GM12878 (cell line): ENCODE measurements at regions not wholly inside any gene's neighbourhood (a gene's known extent, or its start where the extent isn't known, plus 50 kb on each side); places are given as distances from the start of the nearest gene placed in this dataset.

Experiments used
- ATAC-seq: fragments of 200-7000 bp; cut with Tn5 transposase; 3 replicates; pipeline ENCODE4 v1.9.1; 2020; ENCODE audit warnings: mild to moderate bottlenecking, moderate library complexity
- BruUV-seq: library from RNA; stranded (reverse); fragments of 400-500 nt; replicated peaks from 2 replicates; lab custom pipeline; 2021; lab: Mats Ljungman, UMichigan
- CTCF ChIA-PET: fragments of 300-600 bp; sonication (Branson Sonifier 250); formaldehyde crosslinking; extraction: SDS; loops from one replicate; lab custom pipeline; 2021; ENCODE audit warnings: inconsistent platforms; lab: Yijun Ruan, JAX
- POLR2A ChIA-PET: fragments of 350-600 bp; formaldehyde crosslinking; extraction: SDS; loops from one replicate; lab custom pipeline; 2021; ENCODE audit warnings: inconsistent platforms; lab: Charles Lee
- RAD21 ChIA-PET: fragments of 300-600 bp; sonication (Branson Sonifier 250); formaldehyde crosslinking; loops from one replicate; lab custom pipeline; 2023; ENCODE audit warnings: antibody characterized with exemption; ENCODE audit not compliant: unreplicated experiment; lab: Charles Lee
- SMC1A ChIA-PET: fragments of 300-600 bp; sonication (Branson Sonifier 250); formaldehyde crosslinking; loops from one replicate; lab custom pipeline; 2023; ENCODE audit not compliant: unreplicated experiment, uncharacterized antibody; lab: Charles Lee
- DNase-seq: peaks from one replicate; pipeline ENCODE4 v3.0.0-alpha.2; 2011; ENCODE audit warnings: low read depth, low spot score
- FAIRE-seq: peaks from 3 replicates; lab custom pipeline; 2011; peaks lifted over from hg19 to GRCh38; lab: Jason Lieb, UNC
- H2AFZ ChIP-seq: 2 replicates; pipeline ENCODE4 v1.6.0; 2011; ENCODE audit warnings: low read depth, low read length, control low read depth; ENCODE audit not compliant: control insufficient read depth
- H3K27ac ChIP-seq: 2 replicates; pipeline ENCODE4 v1.5.1; 2011; ENCODE audit warnings: control low read depth; ENCODE audit not compliant: control insufficient read depth, insufficient read depth
- H3K27me3 ChIP-seq, 2 experiments: replicated peaks in 1 of 2; 2 replicates each; pipeline versions ENCODE4 v1.6.0 to v1.6.1; 2011; ENCODE audit warnings: low read length in 1 of 2; ENCODE audit not compliant: control insufficient read depth in 2 of 2, insufficient read depth in 2 of 2
- H3K36me3 ChIP-seq, 2 experiments: 2 replicates each; pipeline ENCODE4 v1.5.1; 2011; ENCODE audit warnings: low read length in 1 of 2; ENCODE audit not compliant: control insufficient read depth in 2 of 2, insufficient read depth in 2 of 2
- H3K4me1 ChIP-seq: 2 replicates; pipeline ENCODE4 v1.6.1; 2011; ENCODE audit warnings: mild to moderate bottlenecking, low read length, moderate library complexity, mixed read lengths; ENCODE audit not compliant: control insufficient read depth, insufficient read depth
- H3K4me2 ChIP-seq: 2 replicates; pipeline ENCODE4 v1.6.0; 2011; ENCODE audit warnings: control low read depth; ENCODE audit not compliant: control insufficient read depth, insufficient read depth
- H3K4me3 ChIP-seq: fragments of 200-600 bp; sonication (generic); 2 replicates; pipeline ENCODE4 v1.5.1; 2016
- H3K79me2 ChIP-seq: 2 replicates; pipeline ENCODE4 v1.6.0; 2011; ENCODE audit warnings: low read length; ENCODE audit not compliant: control insufficient read depth, insufficient read depth
- H3K9ac ChIP-seq: 2 replicates; pipeline ENCODE4 v1.8.0; 2011; ENCODE audit warnings: low read length, control low read depth, mixed read lengths; ENCODE audit not compliant: control insufficient read depth, insufficient read depth
- H3K9me3 ChIP-seq: replicated peaks from 3 replicates; pipeline ENCODE4 v1.5.1; 2011; ENCODE audit warnings: mild to moderate bottlenecking, low read length; ENCODE audit not compliant: control insufficient read depth, insufficient read depth
- H4K20me1 ChIP-seq: 2 replicates; pipeline ENCODE4 v1.6.0; 2011; ENCODE audit not compliant: control insufficient read depth, insufficient read depth
- ASH2L ChIP-seq: fragments of 300-600, 200-600 bp; sonication (generic); IDR thresholded peaks from 2 replicates; pipeline ENCODE4 v1.6.1; 2017; ENCODE audit warnings: low read depth, mild to moderate bottlenecking, borderline replicate concordance
- BCL11A ChIP-seq: IDR thresholded peaks from 2 replicates; pipeline ENCODE4 v1.6.1; 2011; ENCODE audit warnings: low read depth, low read length
- CHD4 ChIP-seq: fragments of 200-600 bp; sonication (generic); IDR thresholded peaks from 2 replicates; pipeline ENCODE4 v1.6.1; 2016; ENCODE audit warnings: mild to moderate bottlenecking
- CREB1 ChIP-seq: IDR thresholded peaks from 2 replicates; pipeline ENCODE4 v1.6.1; 2012; ENCODE audit warnings: low read depth, mild to moderate bottlenecking, inconsistent platforms
- IRF3 ChIP-seq: fragments of 450-650 bp; IDR thresholded peaks from 2 replicates; pipeline ENCODE4 v1.6.1; 2014; ENCODE audit warnings: mild to moderate bottlenecking
- IRF4 ChIP-seq: IDR thresholded peaks from 2 replicates; pipeline ENCODE4 v1.6.1; 2011; ENCODE audit warnings: low read depth, low read length
- JUND ChIP-seq: IDR thresholded peaks from 2 replicates; pipeline ENCODE4 v1.6.1; 2012; ENCODE audit warnings: low read depth, mild to moderate bottlenecking, low read length, improper control_type of control experiment, moderate library complexity
- LARP7 ChIP-seq: fragments of 450-650 bp; IDR thresholded peaks from 2 replicates; pipeline ENCODE4 v1.6.1; 2017; ENCODE audit warnings: mild to moderate bottlenecking
- PBX3 ChIP-seq: IDR thresholded peaks from 2 replicates; pipeline ENCODE4 v1.6.1; 2011; ENCODE audit warnings: mild to moderate bottlenecking, low read depth, low read length, moderate library complexity; ENCODE audit not compliant: insufficient replicate concordance
- PKNOX1 ChIP-seq: fragments of 450-650 bp; IDR thresholded peaks from 2 replicates; pipeline ENCODE4 v1.6.1; 2016; ENCODE audit warnings: mild to moderate bottlenecking
- POLR2AphosphoS5 ChIP-seq: IDR thresholded peaks from 2 replicates; pipeline ENCODE4 v1.6.1; 2011; ENCODE audit warnings: mild to moderate bottlenecking, low read length, inconsistent platforms
- SMAD1 ChIP-seq: fragments of 450-650 bp; IDR thresholded peaks from 2 replicates; pipeline ENCODE4 v1.6.1; 2018; ENCODE audit warnings: mild to moderate bottlenecking, low read depth; ENCODE audit not compliant: partially characterized antibody
- SMC3 ChIP-seq: IDR thresholded peaks from 2 replicates; pipeline ENCODE4 v1.6.1; 2011; ENCODE audit warnings: low read length, improper control_type of control experiment, borderline replicate concordance
- SREBF2 ChIP-seq: IDR thresholded peaks from 2 replicates; pipeline ENCODE4 v1.6.1; 2012; ENCODE audit warnings: mild to moderate bottlenecking, low read length
- TCF12 ChIP-seq: IDR thresholded peaks from 2 replicates; pipeline ENCODE4 v1.6.1; 2011; ENCODE audit warnings: low read depth, mild to moderate bottlenecking, low read length
- WRNIP1 ChIP-seq: IDR thresholded peaks from 2 replicates; pipeline ENCODE4 v1.6.1; 2011; ENCODE audit warnings: low read depth, low read length, improper control_type of control experiment, borderline replicate concordance
- YY1 ChIP-seq: IDR thresholded peaks from 2 replicates; pipeline ENCODE4 v1.6.1; 2011; ENCODE audit warnings: low read depth, mild to moderate bottlenecking, low read length
- WGBS: methylation state at CpG from one replicate; pipeline ENCODE4 v1.1.6; 2016; ENCODE audit warnings: low lambda C conversion rate; ENCODE audit not compliant: insufficient replicate concordance, insufficient coverage; ENCODE audit errors: missing lambda C conversion rate; 5-methylcytosine and 5-hydroxymethylcytosine counted together
- in situ Hi-C: fragments of 300-500 bp; cut with MboI; formaldehyde crosslinking; loops from 9 replicates; pipeline ENCODE4 v1.14.3; 2018; ENCODE audit warnings: mixed read lengths
- intact Hi-C: fragments of 100-400 bp; cut with micrococcal nuclease; formaldehyde crosslinking; loops from one replicate; pipeline ENCODE4 v1.14.2; 2022; ENCODE audit not compliant: unreplicated experiment

GRCh38 chr18:1528447-1528846 is 623.8 kb downstream of the ADCYAP1 start:
- BruUV-seq, result no TSS peak
- ATAC-seq, result no peak
- Histone ChIP-seq H4K20me1 (no peaks in the 10 kb centered on the region), H2AFZ (no peak overlapping the region), H3K9ac (no peak overlapping the region), H3K79me2 (no peaks in the 10 kb centered on the region), H3K27me3 (no peaks in the 10 kb centered on the region), H3K4me1 (no peaks in the 10 kb centered on the region), H3K27ac (no peak overlapping the region), H3K36me3 (no peaks in the 10 kb centered on the region), H3K4me3 (no peak overlapping the region), H3K9me3 (no peaks in the 10 kb centered on the region), H3K4me2 (no peak overlapping the region)
- RAD21 ChIA-PET, result no interaction called here
- CTCF ChIA-PET, result no interaction called here
- 0% methylated on average over 1 of the region's 1 CpG for WGBS
- FAIRE-seq, result no peak
- SMC1A ChIA-PET, result interaction anchor here (0.5 kb wide), 1 partner anchor 13 kb away, joined by 3 read pairs; no protein-coding TSS in a partner anchor
- DNase-seq, result no peak
- in situ Hi-C loops, result no loop called here
- TF ChIP-seq ASH2L, result no peak
- TF ChIP-seq CHD4, result no peak
- TF ChIP-seq SMC3, result no peak
- no peak for TF ChIP-seq JUND
- no peak for TF ChIP-seq SREBF2
- no peak for TF ChIP-seq POLR2AphosphoS5
- TF ChIP-seq IRF4, result no peak
- TF ChIP-seq SMAD1, result no peak
- TF ChIP-seq WRNIP1, result no peak
- no peak for TF ChIP-seq LARP7
- no peak for TF ChIP-seq CREB1
- no peak for TF ChIP-seq PKNOX1
- no peak for TF ChIP-seq BCL11A
- no peak for TF ChIP-seq TCF12
- TF ChIP-seq IRF3, result no peak
- TF ChIP-seq YY1, result no peak
- no peak for TF ChIP-seq PBX3
- POLR2A ChIA-PET, result no interaction called here
- intact Hi-C loops, result no loop called here
